ENCODE measurements at regions not wholly inside any gene's neighbourhood (a gene's known extent, or its start where the extent isn't known, plus 50 kb on each side); places are given as distances from the start of the nearest gene placed in this dataset.
"Not testable (repeated sequence)": the region's sequence is repeated elsewhere in the genome, so short reads cannot be mapped to it uniquely, and the experiment has no call there.

DNA sequence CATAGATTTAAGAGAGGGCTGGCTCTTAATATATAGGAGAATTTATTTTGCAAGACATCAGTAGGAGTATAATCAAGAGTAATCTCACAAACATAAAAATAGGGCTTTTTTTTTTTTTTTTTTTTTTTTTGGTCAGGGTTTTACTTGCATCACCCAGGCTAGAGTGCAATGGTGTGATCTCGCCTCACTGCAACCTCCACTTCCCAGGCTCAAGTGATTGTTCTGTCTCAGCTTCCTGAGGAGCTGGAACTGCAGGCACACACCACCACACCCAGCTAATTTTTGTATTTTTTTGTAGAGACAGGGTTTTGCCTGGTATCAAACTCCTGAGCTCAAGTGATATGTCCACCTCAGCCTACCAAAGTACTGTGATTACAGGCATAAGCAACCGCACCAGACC is 535.3 kb downstream of the CCSER2 start:
- DNase-seq, result no peak

DNA sequence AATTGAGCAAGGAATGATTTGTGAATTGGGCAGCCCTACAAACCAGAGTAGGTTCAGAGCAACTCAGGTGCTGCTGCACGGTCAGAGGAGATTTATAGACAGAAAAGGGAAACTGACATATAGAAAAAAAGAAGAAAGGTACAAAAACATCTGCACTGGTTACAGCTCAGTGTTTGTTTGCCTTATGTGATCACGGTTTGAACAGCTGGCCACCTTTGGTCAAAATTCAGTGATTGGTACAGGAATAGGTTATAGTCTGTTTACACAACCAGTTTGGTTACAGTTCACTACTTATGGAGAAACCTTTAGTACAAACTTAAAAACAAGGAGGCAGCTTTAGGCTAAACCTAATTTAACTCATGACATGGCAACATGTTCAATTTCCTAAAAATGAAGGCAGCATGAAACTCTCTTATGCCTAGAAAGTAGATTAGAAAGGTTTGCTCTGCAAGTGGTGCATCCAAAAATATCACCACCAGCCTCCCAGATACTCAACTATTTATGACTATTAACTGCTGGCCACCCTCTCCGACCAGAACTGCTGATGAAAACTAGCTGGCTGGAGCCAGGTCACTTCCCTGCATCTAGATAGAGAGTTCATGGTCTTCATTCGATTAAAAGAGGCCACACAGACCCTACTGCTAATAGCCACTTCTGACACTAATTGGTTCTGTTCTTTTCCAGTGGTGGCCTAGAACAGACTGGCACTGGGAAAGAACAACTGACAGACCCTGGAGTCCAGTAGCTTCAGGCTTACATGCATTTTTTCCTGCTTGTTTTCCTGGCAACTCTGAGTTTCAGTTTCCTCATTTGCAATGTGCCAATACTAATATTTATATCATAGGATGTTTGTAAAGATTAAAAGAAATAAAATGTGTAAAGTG is 548.0 kb downstream of the CCSER2 start:
- no peak for DNase-seq

DNA sequence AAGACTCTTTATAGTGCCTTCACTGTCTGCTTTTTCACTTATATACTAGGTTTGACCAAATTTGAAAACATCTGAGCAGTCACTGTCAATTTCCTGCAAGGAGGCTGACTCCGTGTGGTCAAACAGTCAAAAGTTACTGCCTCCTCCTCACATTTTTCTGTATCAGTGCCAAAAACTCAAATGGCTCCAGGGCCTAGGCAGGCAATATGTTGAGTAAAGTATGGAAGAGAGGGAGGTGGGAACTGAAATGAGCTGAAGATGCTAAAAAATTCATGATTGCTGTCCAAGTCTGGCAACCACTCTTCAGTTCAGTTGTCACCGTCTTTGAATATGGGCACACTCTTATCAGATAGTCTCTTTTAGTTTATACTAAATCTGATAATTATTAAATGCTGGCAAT is 551.6 kb downstream of the CCSER2 start:
- DNase-seq, result no peak

DNA sequence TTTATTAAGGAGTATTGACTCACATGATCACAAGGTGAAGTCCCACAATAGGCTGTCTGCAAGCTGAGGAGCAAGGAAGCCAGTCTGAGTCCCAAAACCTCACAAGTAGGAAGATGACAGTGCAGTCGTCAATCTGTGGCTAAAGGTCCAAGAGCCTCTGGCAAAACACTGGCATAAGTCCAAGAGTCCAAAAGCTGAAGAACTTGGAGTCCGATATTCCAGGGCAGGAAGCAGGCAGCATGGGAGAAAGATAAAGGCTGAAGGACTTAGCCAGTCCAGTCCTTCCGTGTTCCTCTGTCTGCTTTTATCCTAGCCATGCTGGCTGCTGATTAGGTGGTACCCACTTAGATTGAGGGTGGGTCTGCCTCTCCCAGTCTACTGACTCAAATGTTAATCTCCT is 553.3 kb downstream of the CCSER2 start:
- DNase-seq, result not testable (repeated sequence)

DNA sequence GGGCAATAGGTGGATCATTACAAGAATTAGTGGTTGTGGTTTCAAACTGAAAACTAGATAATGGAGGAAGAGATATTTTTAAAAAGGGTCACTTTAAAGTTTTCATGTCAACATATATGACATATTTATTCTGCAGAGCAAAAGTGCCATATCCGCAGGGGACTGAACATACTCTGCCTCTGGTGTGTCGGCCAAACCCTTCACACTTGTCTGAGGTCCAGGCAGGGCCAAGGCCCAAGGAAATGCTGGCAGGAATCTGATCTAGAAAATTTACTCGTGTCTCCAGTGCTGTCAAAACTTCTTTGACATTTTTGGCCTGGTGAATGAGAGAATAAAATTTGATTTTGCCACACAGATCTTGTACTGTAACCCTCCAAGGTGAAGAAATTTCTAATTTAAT is 562.3 kb downstream of the CCSER2 start:
- DNase-seq, result no peak

DNA sequence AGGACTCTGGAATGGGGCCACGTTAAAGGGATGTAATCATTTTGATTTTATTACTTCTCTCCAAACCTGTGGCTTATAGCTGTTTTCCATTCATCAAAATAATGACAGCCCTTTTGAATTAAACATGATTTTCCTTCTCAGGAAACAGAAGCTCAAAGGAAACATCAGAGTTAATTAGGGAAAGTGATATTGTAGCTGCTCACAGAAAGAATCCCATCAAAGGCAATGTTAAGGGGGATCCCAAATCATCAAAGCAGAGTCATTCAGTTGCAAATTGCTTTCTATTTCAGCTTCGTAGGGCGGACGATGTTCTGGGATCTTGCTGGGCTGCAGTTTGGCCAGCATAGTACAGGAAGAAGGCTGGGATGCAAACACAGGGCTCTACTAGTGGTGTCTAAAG is 563.2 kb downstream of the CCSER2 start:
- no peak for DNase-seq

DNA sequence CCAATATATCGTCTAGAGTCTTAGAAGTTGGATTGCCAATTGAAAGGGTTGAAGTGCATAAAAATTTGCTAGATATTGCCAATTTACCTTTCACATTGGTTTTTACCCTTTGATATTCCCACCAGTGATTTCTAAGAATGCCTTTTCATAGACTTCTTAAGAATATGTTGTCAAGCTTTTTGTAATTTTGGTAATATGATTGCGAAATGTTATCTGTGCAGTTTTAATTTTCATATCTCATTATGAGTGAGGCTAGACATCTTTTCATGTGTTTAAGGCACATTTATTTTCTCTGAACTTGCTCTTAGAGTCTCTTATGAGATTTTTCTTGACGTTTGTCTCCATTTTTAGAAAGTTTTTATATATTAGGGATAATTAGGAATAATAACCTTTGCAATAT is 567.2 kb downstream of the CCSER2 start:
- DNase-seq, result no peak

DNA sequence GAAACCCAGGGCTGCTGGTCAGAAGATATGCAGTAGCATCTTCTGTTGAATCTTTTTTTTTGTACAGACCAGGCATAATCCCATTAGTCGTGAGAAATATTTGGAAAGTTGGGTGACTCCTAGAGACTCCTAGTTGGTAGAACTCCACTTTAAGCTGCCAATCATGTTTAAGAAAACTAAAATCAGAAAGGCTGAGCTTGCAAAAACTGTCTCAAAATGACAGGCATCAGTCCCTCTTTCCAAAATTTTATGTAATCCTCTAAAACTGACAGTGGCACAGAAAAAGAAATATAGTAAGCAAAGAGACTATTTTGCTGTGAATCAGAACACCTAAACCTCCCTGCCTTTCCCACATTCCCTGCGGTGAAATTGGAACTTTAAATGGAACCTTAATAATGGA is 568.5 kb downstream of the CCSER2 start:
- no peak for DNase-seq

DNA sequence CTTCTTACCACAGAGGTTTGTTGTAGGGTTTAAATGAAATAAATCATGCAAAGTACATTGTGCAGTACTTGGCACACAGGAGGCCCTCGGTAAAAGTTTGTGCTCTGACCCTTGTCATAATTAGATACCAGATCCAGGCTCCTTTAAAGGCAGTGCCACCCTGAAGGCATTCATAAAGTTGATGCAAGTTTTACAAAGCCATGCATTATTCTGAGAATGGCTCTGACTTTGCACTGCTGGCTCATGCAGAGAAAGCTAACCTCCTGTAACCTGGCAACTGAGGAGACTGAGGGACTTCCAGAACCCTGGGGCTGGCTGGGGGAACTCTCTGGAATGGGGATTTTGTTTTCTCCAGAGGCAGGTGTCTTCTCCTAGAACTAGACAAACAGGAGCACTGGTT is 570.9 kb downstream of the CCSER2 start:
- no peak for DNase-seq

DNA sequence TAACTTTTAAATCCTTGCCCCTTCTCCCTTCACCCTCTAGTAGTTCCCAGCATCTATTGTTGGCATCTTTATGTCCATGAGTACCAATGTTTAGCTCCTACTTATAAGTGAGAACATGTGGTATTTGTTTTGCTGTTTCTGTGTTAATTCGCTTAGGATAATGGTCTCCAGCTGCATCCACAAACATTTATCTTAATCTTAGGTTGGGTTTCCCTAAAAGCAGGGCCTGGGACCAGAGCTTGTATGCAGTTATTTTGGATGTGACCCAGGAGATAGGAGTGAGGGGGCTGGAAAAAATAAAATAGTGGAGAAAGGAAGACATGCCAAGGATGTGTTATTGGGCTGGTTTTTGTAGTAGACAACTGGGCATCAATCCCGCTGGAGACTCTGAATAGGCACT is 571.8 kb downstream of the CCSER2 start:
- no peak for DNase-seq

DNA sequence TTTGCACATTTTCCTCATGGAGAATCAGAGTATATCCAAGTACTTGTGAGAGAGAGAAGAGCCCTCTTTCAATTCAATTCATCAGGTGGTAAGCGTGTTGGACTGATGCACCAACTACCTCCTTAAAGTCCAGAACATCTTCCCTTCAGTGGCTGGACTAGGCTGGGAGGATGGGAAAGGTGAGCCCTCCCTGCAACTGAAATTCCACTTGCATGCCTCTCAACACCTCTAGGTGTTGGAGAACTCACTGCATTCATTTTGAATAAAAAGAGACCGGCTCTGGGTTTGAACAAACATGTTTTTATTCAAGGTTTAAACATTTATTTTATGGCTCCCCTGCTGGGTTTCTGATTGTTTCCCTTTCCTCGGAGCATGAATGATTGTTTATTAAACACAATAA is 573.5 kb downstream of the CCSER2 start:
- no peak for DNase-seq

DNA sequence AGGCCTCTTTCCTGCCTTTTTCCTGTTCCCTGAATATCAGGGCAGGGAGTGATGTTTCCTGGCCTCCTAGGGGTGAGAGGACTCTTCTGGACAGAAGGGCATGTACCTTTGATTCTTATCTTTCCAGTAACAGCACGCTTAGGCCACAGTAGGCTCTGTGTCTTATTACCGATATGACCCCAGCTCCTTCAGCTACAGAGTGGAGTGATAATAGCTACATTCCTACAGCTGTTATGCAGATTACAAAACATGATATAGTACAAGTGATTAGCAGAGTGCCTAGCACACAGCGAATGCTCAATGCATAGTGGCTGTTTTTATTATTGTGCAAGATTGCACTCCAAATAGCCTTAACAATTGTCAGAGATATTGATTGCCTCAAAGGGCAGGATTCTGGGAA is 574.2 kb downstream of the CCSER2 start:
- no peak for DNase-seq

DNA sequence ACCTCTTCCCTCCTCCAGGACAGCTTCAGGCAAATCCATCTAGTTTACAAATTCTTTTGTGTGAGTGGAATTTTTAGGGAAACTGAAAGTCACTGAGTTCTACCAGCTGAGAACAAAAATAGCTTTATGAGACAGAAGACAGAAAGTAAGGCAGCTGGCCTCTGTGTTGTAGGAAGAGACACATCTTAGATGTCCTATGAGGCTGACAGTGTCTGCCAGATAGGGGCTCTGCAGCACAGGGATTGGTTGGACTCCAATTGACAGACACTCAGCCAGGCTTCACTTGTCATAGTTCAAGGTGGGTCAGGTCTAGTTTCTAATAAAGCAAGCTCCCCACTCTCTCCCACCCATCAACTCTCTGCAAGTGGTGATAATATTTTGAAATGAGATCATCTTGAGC is 574.9 kb downstream of the CCSER2 start:
- DNase-seq, result no peak

DNA sequence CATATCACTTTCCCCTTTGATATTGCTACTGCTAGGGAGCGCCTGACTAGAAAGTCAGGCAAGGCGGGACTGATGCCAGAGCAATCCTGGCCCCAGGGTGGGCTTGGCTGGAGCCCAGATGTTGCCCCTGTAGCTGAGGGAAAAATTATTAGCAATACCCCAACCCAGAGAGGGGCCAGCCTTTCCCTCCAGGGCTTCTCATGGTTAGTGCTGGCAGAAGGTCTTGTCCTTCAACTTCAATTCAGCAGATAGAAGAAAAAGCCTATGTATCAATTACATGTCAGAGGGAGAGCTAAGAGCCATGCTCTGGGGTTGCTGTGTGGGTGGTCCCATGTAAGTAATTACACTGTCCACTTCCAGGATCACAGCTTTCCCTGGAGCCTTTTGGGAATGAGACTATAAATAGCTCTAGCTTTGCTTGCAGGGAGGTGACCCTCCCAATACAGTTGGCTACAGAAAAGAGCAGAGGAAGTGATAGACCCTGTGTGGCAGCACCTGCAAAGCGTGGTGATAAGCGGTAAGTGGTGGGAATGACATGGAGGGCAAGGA is 579.1 kb downstream of the CCSER2 start:
- no peak for DNase-seq

DNA sequence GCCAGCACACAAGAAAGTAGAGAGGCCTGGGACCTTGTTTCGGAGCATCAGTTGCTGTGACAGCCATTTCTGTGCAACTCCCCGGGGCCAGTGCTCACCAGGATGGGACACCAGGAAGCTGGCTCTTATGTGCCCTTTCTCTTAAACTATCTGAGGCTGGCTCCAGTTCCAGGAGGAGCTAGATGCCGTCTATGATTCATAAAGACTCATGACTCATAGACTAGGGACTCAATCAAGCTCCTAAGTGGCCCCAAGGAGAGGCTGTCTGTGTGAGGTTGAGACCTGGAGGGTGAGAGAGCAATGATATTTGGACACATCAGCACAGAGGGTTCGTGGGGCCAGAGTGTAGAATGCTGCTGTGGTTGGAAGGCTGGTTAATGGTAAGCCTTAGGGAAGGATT is 580.1 kb downstream of the CCSER2 start:
- DNase-seq, result no peak

DNA sequence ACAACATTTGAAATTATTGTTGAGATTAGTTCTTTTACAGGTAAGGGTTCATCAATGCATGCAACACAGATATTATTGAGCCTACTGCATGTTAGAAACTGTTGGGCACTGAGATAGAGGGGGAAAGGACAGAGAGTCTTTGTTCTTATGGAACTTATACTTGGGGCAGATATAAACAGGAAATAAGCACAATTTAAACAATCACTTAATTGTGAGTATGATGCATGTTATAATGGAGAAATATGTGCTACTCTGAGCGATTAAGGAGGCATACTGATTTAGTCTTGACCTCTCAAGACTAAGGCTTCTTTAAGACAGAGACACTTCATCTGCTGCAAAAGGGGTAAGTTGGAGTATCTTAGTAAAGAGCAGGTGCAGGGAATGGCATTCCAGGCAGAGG is 593.3 kb downstream of the CCSER2 start:
- DNase-seq, result no peak

DNA sequence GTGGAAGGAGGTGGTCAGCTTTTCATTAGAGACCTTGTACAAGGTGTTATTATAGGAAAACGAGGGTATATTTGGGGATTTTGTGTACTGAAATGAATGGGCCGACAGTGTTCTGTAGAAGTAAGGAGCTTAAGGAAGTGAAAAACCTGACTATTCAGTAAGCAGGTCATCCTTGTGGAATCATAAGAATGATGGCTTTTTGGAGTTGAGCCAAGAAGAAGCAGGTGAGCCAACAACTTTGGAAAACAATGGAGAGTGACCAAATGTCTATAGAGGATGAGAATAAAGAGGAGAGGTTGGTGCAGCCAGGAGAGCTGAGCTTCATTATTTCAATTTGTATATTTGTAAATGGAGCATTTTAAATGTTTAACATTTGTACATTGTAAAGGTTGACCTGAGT is 595.7 kb downstream of the CCSER2 start:
- DNase-seq, result peak; percentile 1

DNA sequence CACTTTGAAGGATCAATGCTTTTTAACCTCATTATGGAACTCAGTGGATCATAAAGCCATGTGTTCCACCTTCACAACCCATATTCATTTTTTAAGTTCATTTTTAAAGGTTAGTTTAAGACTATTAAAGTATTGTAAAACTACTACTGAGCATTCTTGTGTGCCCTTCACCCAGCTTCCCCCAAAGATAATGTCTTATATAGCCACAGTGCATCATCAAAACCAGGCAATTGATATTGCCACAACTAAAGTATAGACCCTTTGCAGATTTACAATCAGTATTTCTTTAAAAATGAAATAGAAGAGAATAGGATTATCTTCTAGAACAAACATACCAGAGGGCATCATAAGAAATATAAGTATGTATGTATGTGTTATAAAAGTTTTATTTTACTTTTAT is 597.1 kb downstream of the CCSER2 start:
- no peak for DNase-seq

DNA sequence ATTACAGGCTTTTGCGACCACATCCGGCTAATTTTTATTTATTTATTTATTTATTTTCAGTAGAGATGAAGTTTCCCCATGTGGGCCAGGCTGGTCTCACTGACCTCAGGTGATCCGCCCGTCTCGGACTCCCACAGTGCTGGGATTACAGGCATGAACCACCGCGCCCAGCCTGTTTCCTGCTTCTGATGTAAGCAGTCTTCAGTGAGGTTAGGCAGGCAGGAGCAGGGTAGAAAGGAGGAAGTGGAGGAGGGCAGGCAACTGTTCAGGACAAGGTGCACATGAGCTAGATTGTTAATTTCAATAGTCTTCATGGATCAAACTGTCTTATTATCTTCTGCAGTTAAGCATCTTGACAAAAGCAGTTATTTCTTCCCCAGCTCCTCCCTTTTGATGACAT is 605.0 kb downstream of the CCSER2 start:
- no peak for DNase-seq

DNA sequence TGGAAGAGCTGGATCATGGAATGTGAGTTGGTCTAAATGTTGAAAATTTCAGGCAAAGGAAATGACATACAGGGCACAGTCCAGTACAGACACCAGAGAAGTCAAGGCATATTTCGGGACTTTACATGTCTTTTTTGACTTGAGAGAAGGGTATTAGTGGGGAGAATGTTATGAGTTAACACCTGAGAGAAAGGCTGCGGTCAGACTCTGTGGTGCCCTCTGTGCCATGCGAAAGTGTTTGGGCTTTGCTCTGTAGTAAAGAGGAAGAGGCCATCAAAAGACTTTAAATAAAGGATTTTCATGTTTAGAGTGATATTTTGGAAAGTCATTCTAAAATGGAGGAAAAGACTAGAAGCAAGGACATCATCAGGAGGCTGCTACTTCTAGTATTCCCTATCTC is 607.4 kb downstream of the CCSER2 start:
- no peak for DNase-seq

DNA sequence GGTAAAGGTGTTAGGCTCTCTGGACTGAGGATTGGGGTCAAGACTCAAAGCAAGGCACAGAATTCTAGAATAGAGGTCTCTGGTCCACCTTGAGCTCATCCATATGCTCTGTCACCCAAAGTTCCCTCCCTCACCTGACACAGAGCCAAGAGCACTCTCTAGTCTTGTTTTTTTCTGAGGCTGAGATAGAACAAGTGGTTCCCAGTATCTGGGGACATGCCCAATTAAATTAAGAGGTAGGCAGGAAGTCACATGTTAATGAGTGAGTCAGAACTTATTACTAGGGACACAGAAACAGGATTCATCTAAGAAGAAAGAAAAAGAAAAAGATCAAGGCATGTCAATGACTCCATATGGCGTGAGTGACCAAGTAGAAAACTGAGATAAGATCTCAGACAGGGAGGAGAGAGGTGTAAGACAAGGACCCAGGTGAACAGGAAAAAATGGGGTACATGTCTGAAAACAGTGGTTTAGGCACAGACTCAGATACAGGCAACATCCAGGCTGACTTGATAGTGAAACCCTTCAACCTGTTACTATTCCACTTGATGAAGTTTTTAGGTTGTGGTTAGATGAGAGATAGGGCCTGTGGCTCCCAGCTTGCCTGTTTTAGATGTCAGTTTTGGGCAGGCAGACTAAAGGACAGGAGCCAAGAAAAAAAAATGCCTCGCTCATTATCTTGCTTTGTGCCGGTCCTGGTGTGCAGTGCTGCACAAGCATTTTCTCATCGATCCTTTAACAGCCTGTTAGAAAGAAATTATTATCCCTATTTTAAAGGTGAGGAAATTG is 609.9 kb downstream of the CCSER2 start:
- DNase-seq, result no peak

DNA sequence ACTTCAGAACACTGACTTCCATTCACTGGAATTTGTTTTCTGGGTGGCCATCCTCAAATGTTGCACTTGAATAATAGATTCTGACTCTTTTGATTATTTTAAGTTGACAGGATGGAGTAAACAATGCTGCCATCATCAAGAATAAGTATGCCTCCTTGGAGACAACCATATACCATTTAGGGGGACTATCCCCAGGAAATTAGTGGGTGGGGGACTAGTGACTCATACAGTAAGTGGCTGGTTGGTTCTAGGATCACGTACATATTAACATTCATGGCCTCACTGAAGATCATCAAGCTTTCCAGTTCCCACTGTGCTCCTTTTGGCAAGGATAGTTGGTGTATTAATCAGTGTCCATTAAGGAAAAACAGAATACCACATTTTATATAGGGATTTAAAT is 615.2 kb downstream of the CCSER2 start:
- no peak for DNase-seq

DNA sequence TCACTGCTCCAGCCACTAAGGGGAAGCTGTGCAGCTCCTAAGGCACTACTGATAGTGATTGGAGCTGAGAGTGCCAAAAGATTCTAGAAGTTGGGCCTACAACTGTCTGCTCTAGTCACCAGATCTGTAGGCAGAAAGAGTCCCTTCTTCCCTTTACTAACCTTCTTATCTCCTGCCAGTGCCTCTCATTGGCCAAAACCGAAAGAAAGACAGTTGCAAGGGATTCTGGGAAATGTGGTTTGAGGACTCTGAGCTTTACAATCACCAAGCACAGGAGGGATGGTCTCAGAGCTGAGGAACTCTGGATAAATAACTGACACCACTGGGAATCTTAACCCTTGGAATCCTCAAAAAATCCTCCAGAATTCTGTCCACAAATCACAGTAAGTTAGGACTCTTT is 615.8 kb downstream of the CCSER2 start:
- DNase-seq, result no peak

DNA sequence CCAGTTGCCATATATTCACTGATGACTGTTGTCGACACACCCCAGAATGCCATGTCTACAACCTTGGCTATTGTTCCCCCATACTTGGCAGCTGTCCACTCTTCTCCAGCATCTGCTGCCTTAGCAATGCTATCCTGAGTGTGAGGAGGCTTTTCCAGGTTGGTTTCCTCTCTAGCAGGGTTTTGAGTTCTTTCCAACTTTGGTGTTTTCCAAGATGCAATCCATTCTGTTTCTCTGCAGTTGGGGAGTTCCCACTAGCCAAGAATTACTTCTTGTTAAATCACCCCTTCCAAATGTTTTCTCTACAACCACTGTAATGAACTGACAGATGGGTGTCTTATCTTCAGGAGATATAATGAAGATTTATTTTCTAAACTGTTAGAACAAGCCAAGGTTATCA is 617.4 kb downstream of the CCSER2 start:
- peak; percentile 1 for DNase-seq
